Liver (tissue), 8 donors: ENCODE measurements at regions not wholly inside any gene's neighbourhood (a gene's known extent, or its start where the extent isn't known, plus 50 kb on each side); places are given as distances from the start of the nearest gene placed in this dataset.

Experiments used
- DNase-seq: peaks from one replicate; pipeline ENCODE4 v3.0.0-alpha.2; 2017; ENCODE audit warnings: low spot score
- H3K27ac ChIP-seq, 2 donors: one replicate each; pipeline ENCODE4 v1.7.0; 2013; ENCODE audit warnings: inconsistent platforms in 2 of 2, low read length in 2 of 2, control low read depth in 1 of 2, low read depth in 1 of 2, mild to moderate bottlenecking in 1 of 2
- H3K27me3 ChIP-seq, 4 donors: one replicate each; pipeline versions ENCODE4 v1.6.1 to v1.7.0; 2013; ENCODE audit warnings: low read length in 3 of 4, inconsistent platforms in 1 of 4, mild to moderate bottlenecking in 1 of 4, moderate library complexity in 1 of 4; ENCODE audit not compliant: control insufficient read depth in 4 of 4, insufficient read depth in 4 of 4
- H3K36me3 ChIP-seq, 4 donors: one replicate each; pipeline versions ENCODE4 v1.6.1 to v1.7.0; 2013; ENCODE audit warnings: low read length in 3 of 4, mild to moderate bottlenecking in 3 of 4, low read depth in 1 of 4, moderate library complexity in 1 of 4; ENCODE audit not compliant: control insufficient read depth in 4 of 4, insufficient read depth in 3 of 4
- H3K4me1 ChIP-seq, 4 donors: one replicate each; pipeline versions ENCODE4 v1.6.1 to v1.7.0; 2013; ENCODE audit warnings: low read length in 3 of 4, mild to moderate bottlenecking in 3 of 4, moderate library complexity in 1 of 4; ENCODE audit not compliant: control insufficient read depth in 4 of 4, insufficient read depth in 4 of 4
- H3K4me3 ChIP-seq, 3 donors: one replicate each; pipeline versions ENCODE4 v1.6.1 to v1.7.0; 2013; ENCODE audit warnings: low read length in 3 of 3, control low read depth in 1 of 3, low read depth in 1 of 3, mild to moderate bottlenecking in 1 of 3
- H3K9ac ChIP-seq, 2 donors: one replicate each; pipeline ENCODE4 v1.7.0; 2013; ENCODE audit warnings: low read length in 2 of 2, mild to moderate bottlenecking in 2 of 2, moderate library complexity in 2 of 2, control low read depth in 1 of 2, low read depth in 1 of 2
- H3K9me3 ChIP-seq, 4 donors: one replicate each; pipeline versions ENCODE4 v1.6.1 to v1.7.0; 2013; ENCODE audit warnings: low read length in 3 of 4; ENCODE audit not compliant: control insufficient read depth in 4 of 4
- EGR1 ChIP-seq, 2 donors: IDR thresholded peaks; 2 replicates each; pipeline ENCODE4 v1.6.1; 2016 to 2018; ENCODE audit warnings: antibody characterized with exemption in 2 of 2, low read depth in 2 of 2
- FOXA2 ChIP-seq: IDR thresholded peaks from 2 replicates; pipeline ENCODE4 v1.6.1; 2016; ENCODE audit warnings: antibody characterized with exemption
- GABPA ChIP-seq, 2 donors: IDR thresholded peaks in 1 of 2; conservative IDR thresholded peaks in 1 of 2; 2 replicates each; pipeline ENCODE4 v1.6.1; 2016; ENCODE audit warnings: antibody characterized with exemption in 2 of 2, mild to moderate bottlenecking in 1 of 2, moderate library complexity in 1 of 2
- HNF4A ChIP-seq, 2 donors: conservative IDR thresholded peaks; 2 replicates each; pipeline ENCODE4 v1.6.1; 2016; ENCODE audit warnings: antibody characterized with exemption in 2 of 2, mild to moderate bottlenecking in 2 of 2
- HNF4G ChIP-seq: IDR thresholded peaks from 2 replicates; pipeline ENCODE4 v1.6.1; 2016; ENCODE audit warnings: antibody characterized with exemption
- JUND ChIP-seq, 2 donors: IDR thresholded peaks; 2 replicates each; pipeline ENCODE4 v1.6.1; 2016; ENCODE audit warnings: antibody characterized with exemption in 2 of 2
- NR2F2 ChIP-seq: IDR thresholded peaks from 2 replicates; pipeline ENCODE4 v1.6.1; 2016; ENCODE audit warnings: antibody characterized with exemption
- RAD21 ChIP-seq, 2 donors: IDR thresholded peaks; 2 replicates each; pipeline ENCODE4 v1.6.1; 2016; ENCODE audit warnings: antibody characterized with exemption in 2 of 2, mild to moderate bottlenecking in 2 of 2
- RXRA ChIP-seq, 2 donors: IDR thresholded peaks; 2 replicates each; pipeline ENCODE4 v1.6.1; 2017 to 2018; ENCODE audit warnings: antibody characterized with exemption in 2 of 2, mild to moderate bottlenecking in 1 of 2
- SP1 ChIP-seq: IDR thresholded peaks from 2 replicates; pipeline ENCODE4 v1.6.1; 2018; ENCODE audit warnings: antibody characterized with exemption, mild to moderate bottlenecking
- TAF1 ChIP-seq: conservative IDR thresholded peaks from 2 replicates; pipeline ENCODE4 v1.6.1; 2016; ENCODE audit warnings: antibody characterized with exemption, mild to moderate bottlenecking
- YY1 ChIP-seq: IDR thresholded peaks from 2 replicates; pipeline ENCODE4 v1.6.1; 2016; ENCODE audit warnings: antibody characterized with exemption, mild to moderate bottlenecking
- WGBS: extraction: QIAGEN DNeasy Blood & Tissue Kit; methylation state at CpG from one replicate; pipeline ENCODE4 v1.1.7; 2013; 5-methylcytosine and 5-hydroxymethylcytosine counted together
- TF ChIP-seq, protein P1 (sequence below): fragments of 150-350 bp; IDR thresholded peaks from 2 replicates; pipeline ENCODE4 v1.5.1; 2017; ENCODE audit warnings: improper control_type of control experiment, low read depth, low read length; ENCODE audit not compliant: missing input control
- TF ChIP-seq, protein P2 (sequence below): IDR thresholded peaks from 2 replicates; pipeline ENCODE4 v1.6.1; 2016; ENCODE audit warnings: antibody characterized with exemption
- TF ChIP-seq, protein P3 (sequence below): IDR thresholded peaks from 2 replicates; pipeline ENCODE4 v1.6.1; 2016; ENCODE audit warnings: antibody characterized with exemption, mild to moderate bottlenecking
- TF ChIP-seq, protein P4 (sequence below): IDR thresholded peaks from 2 replicates; pipeline ENCODE4 v1.6.1; 2016; ENCODE audit warnings: antibody characterized with exemption
- TF ChIP-seq, protein P5 (sequence below): IDR thresholded peaks from 2 replicates; pipeline ENCODE4 v1.6.1; 2016; ENCODE audit warnings: antibody characterized with exemption
- donor health status: healthy.
- donor health status: healthy.
- donor health status: healthy.
- donor health status: healthy.
- donor health status: healthy.

DNA sequence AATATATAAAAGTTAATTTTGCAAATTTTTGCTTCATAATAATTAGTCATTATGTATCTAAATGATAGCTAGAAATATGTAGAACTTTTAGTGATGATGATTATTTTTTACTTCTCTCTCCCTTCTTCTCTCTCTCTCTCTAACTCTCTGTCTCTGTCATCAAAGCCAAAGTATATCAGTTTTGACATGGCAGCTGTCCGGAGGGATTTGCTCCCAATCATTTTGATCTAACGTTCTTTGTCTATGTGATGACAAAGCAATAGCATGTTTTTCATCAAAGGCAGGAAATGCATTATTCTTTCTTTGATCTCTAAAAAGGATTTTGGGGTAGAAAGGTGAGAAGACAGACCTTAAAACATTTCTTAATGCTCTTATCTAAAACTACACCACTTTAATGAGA, 402.1 kb downstream of the PDGFC start:
- DNase-seq: no peak
- Histone ChIP-seq H3K27ac (no peak overlapping the region), H3K9ac (no peak overlapping the region), H3K4me1 (no peaks in the 10 kb centered on the region), H3K4me3 (no peak overlapping the region), H3K9me3 (no peaks in the 10 kb centered on the region), H3K27me3 (peaks cover 0 to 4% (median 0%) of the 10 kb centered on the region in 4 donors), H3K36me3 (no peaks in the 10 kb centered on the region)
- TF ChIP-seq TAF1 (no peak), JUND (IDR thresholded peaks at IDR 0.05) (no peak), RXRA (IDR thresholded peaks at IDR 0.05) (no peak), NR2F2 (no peak)
- 81% methylated on average over 2 of the region's 2 CpGs for WGBS

DNA sequence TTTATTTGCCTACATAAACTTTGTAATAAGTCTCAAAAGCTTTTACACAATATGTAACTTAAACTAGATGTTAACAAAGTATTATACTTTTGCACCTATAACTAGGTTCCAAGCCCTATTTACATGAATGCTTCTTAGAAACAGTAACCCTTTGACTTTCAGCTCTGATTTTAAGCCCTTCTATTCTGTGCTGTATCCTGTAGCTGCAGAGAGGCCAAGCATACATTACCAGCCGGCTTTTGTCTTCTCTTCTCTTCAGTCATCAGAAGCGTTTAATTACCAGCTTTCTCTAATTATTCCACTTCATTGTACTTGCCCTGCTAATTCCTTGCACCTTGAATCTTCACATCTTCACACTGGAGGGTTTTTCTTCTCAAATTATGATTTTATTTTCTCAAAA, 403.1 kb downstream of the PDGFC start:
- TF ChIP-seq, protein P1, sequence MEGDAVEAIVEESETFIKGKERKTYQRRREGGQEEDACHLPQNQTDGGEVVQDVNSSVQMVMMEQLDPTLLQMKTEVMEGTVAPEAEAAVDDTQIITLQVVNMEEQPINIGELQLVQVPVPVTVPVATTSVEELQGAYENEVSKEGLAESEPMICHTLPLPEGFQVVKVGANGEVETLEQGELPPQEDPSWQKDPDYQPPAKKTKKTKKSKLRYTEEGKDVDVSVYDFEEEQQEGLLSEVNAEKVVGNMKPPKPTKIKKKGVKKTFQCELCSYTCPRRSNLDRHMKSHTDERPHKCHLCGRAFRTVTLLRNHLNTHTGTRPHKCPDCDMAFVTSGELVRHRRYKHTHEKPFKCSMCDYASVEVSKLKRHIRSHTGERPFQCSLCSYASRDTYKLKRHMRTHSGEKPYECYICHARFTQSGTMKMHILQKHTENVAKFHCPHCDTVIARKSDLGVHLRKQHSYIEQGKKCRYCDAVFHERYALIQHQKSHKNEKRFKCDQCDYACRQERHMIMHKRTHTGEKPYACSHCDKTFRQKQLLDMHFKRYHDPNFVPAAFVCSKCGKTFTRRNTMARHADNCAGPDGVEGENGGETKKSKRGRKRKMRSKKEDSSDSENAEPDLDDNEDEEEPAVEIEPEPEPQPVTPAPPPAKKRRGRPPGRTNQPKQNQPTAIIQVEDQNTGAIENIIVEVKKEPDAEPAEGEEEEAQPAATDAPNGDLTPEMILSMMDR: no peak
- no peak for TF ChIP-seq GABPA (IDR thresholded peaks at IDR 0.05 in 1 of 2, conservative IDR thresholded peaks at IDR 0.05 in 1 of 2)
- TF ChIP-seq, protein P2, sequence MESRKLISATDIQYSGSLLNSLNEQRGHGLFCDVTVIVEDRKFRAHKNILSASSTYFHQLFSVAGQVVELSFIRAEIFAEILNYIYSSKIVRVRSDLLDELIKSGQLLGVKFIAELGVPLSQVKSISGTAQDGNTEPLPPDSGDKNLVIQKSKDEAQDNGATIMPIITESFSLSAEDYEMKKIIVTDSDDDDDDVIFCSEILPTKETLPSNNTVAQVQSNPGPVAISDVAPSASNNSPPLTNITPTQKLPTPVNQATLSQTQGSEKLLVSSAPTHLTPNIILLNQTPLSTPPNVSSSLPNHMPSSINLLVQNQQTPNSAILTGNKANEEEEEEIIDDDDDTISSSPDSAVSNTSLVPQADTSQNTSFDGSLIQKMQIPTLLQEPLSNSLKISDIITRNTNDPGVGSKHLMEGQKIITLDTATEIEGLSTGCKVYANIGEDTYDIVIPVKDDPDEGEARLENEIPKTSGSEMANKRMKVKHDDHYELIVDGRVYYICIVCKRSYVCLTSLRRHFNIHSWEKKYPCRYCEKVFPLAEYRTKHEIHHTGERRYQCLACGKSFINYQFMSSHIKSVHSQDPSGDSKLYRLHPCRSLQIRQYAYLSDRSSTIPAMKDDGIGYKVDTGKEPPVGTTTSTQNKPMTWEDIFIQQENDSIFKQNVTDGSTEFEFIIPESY: no peak
- TF ChIP-seq, protein P3, sequence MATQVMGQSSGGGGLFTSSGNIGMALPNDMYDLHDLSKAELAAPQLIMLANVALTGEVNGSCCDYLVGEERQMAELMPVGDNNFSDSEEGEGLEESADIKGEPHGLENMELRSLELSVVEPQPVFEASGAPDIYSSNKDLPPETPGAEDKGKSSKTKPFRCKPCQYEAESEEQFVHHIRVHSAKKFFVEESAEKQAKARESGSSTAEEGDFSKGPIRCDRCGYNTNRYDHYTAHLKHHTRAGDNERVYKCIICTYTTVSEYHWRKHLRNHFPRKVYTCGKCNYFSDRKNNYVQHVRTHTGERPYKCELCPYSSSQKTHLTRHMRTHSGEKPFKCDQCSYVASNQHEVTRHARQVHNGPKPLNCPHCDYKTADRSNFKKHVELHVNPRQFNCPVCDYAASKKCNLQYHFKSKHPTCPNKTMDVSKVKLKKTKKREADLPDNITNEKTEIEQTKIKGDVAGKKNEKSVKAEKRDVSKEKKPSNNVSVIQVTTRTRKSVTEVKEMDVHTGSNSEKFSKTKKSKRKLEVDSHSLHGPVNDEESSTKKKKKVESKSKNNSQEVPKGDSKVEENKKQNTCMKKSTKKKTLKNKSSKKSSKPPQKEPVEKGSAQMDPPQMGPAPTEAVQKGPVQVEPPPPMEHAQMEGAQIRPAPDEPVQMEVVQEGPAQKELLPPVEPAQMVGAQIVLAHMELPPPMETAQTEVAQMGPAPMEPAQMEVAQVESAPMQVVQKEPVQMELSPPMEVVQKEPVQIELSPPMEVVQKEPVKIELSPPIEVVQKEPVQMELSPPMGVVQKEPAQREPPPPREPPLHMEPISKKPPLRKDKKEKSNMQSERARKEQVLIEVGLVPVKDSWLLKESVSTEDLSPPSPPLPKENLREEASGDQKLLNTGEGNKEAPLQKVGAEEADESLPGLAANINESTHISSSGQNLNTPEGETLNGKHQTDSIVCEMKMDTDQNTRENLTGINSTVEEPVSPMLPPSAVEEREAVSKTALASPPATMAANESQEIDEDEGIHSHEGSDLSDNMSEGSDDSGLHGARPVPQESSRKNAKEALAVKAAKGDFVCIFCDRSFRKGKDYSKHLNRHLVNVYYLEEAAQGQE: no peak
- no peak for TF ChIP-seq RAD21 (IDR thresholded peaks at IDR 0.05)
- TF ChIP-seq, protein P4, sequence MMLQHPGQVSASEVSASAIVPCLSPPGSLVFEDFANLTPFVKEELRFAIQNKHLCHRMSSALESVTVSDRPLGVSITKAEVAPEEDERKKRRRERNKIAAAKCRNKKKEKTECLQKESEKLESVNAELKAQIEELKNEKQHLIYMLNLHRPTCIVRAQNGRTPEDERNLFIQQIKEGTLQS: no peak
- no peak for DNase-seq
- 57% methylated on average over 2 of the region's 2 CpGs for WGBS
- Histone ChIP-seq H3K9me3 (no peaks in the 10 kb centered on the region), H3K36me3 (no peaks in the 10 kb centered on the region), H3K4me1 (no peaks in the 10 kb centered on the region), H3K27ac (no peak overlapping the region), H3K9ac (no peak overlapping the region), H3K4me3 (no peak overlapping the region), H3K27me3 (peaks cover 0 to 4% (median 0%) of the 10 kb centered on the region in 4 donors)

DNA sequence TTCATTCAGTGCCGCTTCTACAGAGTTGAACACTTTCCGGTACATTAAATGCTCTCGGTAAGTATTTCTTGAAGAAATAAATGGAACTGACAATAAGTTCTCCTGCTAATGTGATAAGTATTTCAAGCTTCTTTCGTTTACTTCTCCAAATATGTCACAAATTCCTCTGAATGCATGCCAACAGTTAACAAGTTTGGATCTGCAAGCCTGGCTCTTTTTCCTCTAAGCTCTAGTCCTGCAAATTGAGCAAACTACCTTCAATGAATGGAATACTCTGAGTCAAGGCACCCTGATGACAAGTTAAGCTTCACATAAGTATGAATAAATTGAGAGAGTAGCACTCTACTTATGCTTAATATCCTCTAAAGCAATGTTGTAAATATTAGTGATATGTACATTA, 403.6 kb downstream of the PDGFC start:
- no peak overlapping the region for H3K9ac ChIP-seq
- no peak overlapping the region for H3K27ac ChIP-seq
- 84% methylated on average over 4 of the region's 4 CpGs for WGBS
- no peaks in the 10 kb centered on the region for H3K36me3 ChIP-seq
- H3K4me3 ChIP-seq: no peak overlapping the region
- TF ChIP-seq HNF4A (conservative IDR thresholded peaks at IDR 0.05) (no peak), YY1 (no peak), NR2F2 (no peak), SP1 (no peak), JUND (IDR thresholded peaks at IDR 0.05) (no peak), HNF4G (no peak), EGR1 (IDR thresholded peaks at IDR 0.05; ENCODE audit: low read depth in 2 of 2) (no peak), RXRA (IDR thresholded peaks at IDR 0.05) (no peak), FOXA2 (no peak), TAF1 (no peak)
- TF ChIP-seq, protein P5, sequence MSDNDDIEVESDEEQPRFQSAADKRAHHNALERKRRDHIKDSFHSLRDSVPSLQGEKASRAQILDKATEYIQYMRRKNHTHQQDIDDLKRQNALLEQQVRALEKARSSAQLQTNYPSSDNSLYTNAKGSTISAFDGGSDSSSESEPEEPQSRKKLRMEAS: no peak
- peaks cover 0 to 4% (median 0%) of the 10 kb centered on the region in 4 donors for H3K27me3 ChIP-seq
- DNase-seq: no peak
- H3K4me1 ChIP-seq: no peaks in the 10 kb centered on the region
- no peaks in the 10 kb centered on the region for H3K9me3 ChIP-seq
